ENCODE measurements at regions not wholly inside any gene's neighbourhood (a gene's known extent, or its start where the extent isn't known, plus 50 kb on each side); places are given as distances from the start of the nearest gene placed in this dataset.

GRCh38 chr1:234957330-234958065, 171.1 kb downstream of the TOMM20 start (continued):
- TF ChIP-seq TFAP4 (IDR thresholded peaks at IDR 0.05; ENCODE audit: borderline replicate concordance, low read depth) (peak; percentile 10), CCAR2 (optimal IDR thresholded peaks at IDR 0.05; ENCODE audit: low read depth, low read length) (peak; percentile 37), EZH2 (conservative IDR thresholded peaks at IDR 0.05; ENCODE audit: low read depth, low read length) (no peak), E2F2 (CRISPR knock-in tag; IDR thresholded peaks at IDR 0.05; ENCODE audit: borderline replicate concordance) (no peak), RFX1 (IDR thresholded peaks at IDR 0.05) (no peak), ZNF317 (CRISPR knock-in tag; IDR thresholded peaks at IDR 0.05) (no peak; the same call in 1 of the 2 replicates), KAT7 (CRISPR knock-in tag; IDR thresholded peaks at IDR 0.05; ENCODE audit: borderline replicate concordance) (0 out of 2 replicates have a peak, but pooled peaks have one; percentile 31), TP53 (CRISPR knock-in tag; conservative IDR thresholded peaks at IDR 0.05) (peak; percentile 74), TFE3 (CRISPR knock-in tag; IDR thresholded peaks at IDR 0.05) (peak; percentile 80), U2AF2 (IDR thresholded peaks at IDR 0.05; ENCODE audit: low read depth, low read length) (no peak), MXD4 (CRISPR knock-in tag; IDR thresholded peaks at IDR 0.05) (peak; percentile 49; the same call in 1 of the 2 replicates), MXD3 (CRISPR knock-in tag; IDR thresholded peaks at IDR 0.05) (no peak)
